Muscle of leg (tissue), 3 donors: ENCODE measurements at regions not wholly inside any gene's neighbourhood (a gene's known extent, or its start where the extent isn't known, plus 50 kb on each side); places are given as distances from the start of the nearest gene placed in this dataset.
"Not testable (repeated sequence)": the region's sequence is repeated elsewhere in the genome, so short reads cannot be mapped to it uniquely, and the experiment has no call there.

ENCODE experiments used
- DNase-seq: peaks from one replicate; pipeline ENCODE4 v3.0.0; 2013
- H3K27ac ChIP-seq: one replicate; pipeline ENCODE4 v1.5.1; 2013; ENCODE audit warnings: mild to moderate bottlenecking, low read length, control low read depth
- H3K27me3 ChIP-seq: one replicate; pipeline ENCODE4 v1.6.1; 2013; ENCODE audit warnings: low read length; ENCODE audit not compliant: control insufficient read depth, insufficient read depth
- H3K36me3 ChIP-seq: one replicate; pipeline ENCODE4 v1.6.1; 2013; ENCODE audit warnings: low read length; ENCODE audit not compliant: control insufficient read depth, insufficient read depth
- H3K4me1 ChIP-seq: one replicate; pipeline ENCODE4 v1.6.1; 2013; ENCODE audit warnings: low read length; ENCODE audit not compliant: control insufficient read depth, insufficient read depth
- H3K4me3 ChIP-seq: one replicate; pipeline ENCODE4 v1.5.1; 2013; ENCODE audit warnings: low read length, control low read depth
- H3K9me3 ChIP-seq: replicated peaks from 2 replicates; pipeline ENCODE4 v1.6.1; 2013; ENCODE audit warnings: low read depth, low read length; ENCODE audit not compliant: control insufficient read depth
- WGBS: methylation state at CpG from one replicate; pipeline ENCODE4 v1.1.5; 2013; ENCODE audit warnings: missing lambda C conversion rate; ENCODE audit not compliant: insufficient coverage; 5-methylcytosine and 5-hydroxymethylcytosine counted together

- Histone ChIP-seq H3K9me3 (no peaks in the 10 kb centered on the region), H3K36me3 (no peaks in the 10 kb centered on the region), H3K4me3 (no peak overlapping the region), H3K4me1 (peaks cover 4% of the 10 kb centered on the region), H3K27ac (no peak overlapping the region), H3K27me3 (no peaks in the 10 kb centered on the region)
- DNase-seq: no peak
- WGBS: 73% methylated on average over 5 of the region's 5 CpGs
Observed at GRCh38 chr15:66963084-66963483, 102.3 kb upstream of the SMAD3 start.

GRCh38 chr15:66963710-66964109 lies 101.7 kb upstream of the SMAD3 start:
- no peak for DNase-seq
- no CpG with 5 or more reads among the region's 1 CpG for WGBS
- Histone ChIP-seq H3K36me3 (no peaks in the 10 kb centered on the region), H3K9me3 (no peaks in the 10 kb centered on the region), H3K27ac (no peak overlapping the region), H3K4me3 (no peak overlapping the region), H3K4me1 (peaks cover 4% of the 10 kb centered on the region), H3K27me3 (no peaks in the 10 kb centered on the region)

- Histone ChIP-seq H3K27me3 (no peaks in the 10 kb centered on the region), H3K4me1 (peaks cover 4% of the 10 kb centered on the region), H3K27ac (no peak overlapping the region), H3K36me3 (no peaks in the 10 kb centered on the region), H3K4me3 (no peak overlapping the region), H3K9me3 (no peaks in the 10 kb centered on the region)
- WGBS: 82% methylated on average over 9 of the region's 9 CpGs
- no peak for DNase-seq
Observed at GRCh38 chr15:66964111-66964738, 101.2 kb upstream of the SMAD3 start.

GRCh38 chr15:66964791-66965190 lies 100.6 kb upstream of the SMAD3 start:
- DNase-seq: no peak
- peaks cover 4% of the 10 kb centered on the region for H3K4me1 ChIP-seq
- H3K4me3 ChIP-seq: no peak overlapping the region
- no peaks in the 10 kb centered on the region for H3K27me3 ChIP-seq
- no peak overlapping the region for H3K27ac ChIP-seq
- no peaks in the 10 kb centered on the region for H3K9me3 ChIP-seq
- 83% methylated on average over 5 of the region's 9 CpGs for WGBS
- H3K36me3 ChIP-seq: no peaks in the 10 kb centered on the region

GRCh38 chr15:66965201-66965900 lies 100.1 kb upstream of the SMAD3 start:
- WGBS: 95% methylated on average over 7 of the region's 10 CpGs
- no peak for DNase-seq
- Histone ChIP-seq H3K27me3 (no peaks in the 10 kb centered on the region), H3K36me3 (no peaks in the 10 kb centered on the region), H3K27ac (no peak overlapping the region), H3K4me1 (peaks cover 4% of the 10 kb centered on the region), H3K4me3 (no peak overlapping the region), H3K9me3 (no peaks in the 10 kb centered on the region)

GRCh38 chr15:66966256-66966655 lies 99.1 kb upstream of the SMAD3 start:
- no peak for DNase-seq
- Histone ChIP-seq H3K27me3 (no peaks in the 10 kb centered on the region), H3K9me3 (no peaks in the 10 kb centered on the region), H3K36me3 (no peaks in the 10 kb centered on the region), H3K27ac (no peak overlapping the region), H3K4me3 (no peak overlapping the region), H3K4me1 (peaks cover 4% of the 10 kb centered on the region)
- WGBS: no CpG with 5 or more reads among the region's 2 CpGs

GRCh38 chr15:66968806-66969596 lies 96.4 kb upstream of the SMAD3 start:
- Histone ChIP-seq H3K27me3 (no peaks in the 10 kb centered on the region), H3K36me3 (no peaks in the 10 kb centered on the region), H3K27ac (no peak overlapping the region), H3K4me3 (no peak overlapping the region), H3K9me3 (no peaks in the 10 kb centered on the region), H3K4me1 (no peaks in the 10 kb centered on the region)
- no peak for DNase-seq
- no CpG with 5 or more reads among the region's 10 CpGs for WGBS

GRCh38 chr15:66974131-66974530 lies 91.3 kb upstream of the SMAD3 start:
- H3K4me3 ChIP-seq, H3K27ac ChIP-seq, H3K4me1 ChIP-seq, H3K27me3 ChIP-seq, H3K36me3 ChIP-seq, H3K9me3 ChIP-seq, DNase-seq: not testable (repeated sequence)
- 73% methylated on average over 8 of the region's 10 CpGs for WGBS

GRCh38 chr15:66976106-66976640 lies 89.2 kb upstream of the SMAD3 start:
- not testable (repeated sequence) for H3K27me3 ChIP-seq, H3K27ac ChIP-seq, H3K4me1 ChIP-seq, H3K4me3 ChIP-seq, H3K9me3 ChIP-seq, DNase-seq, H3K36me3 ChIP-seq
- WGBS: 89% methylated on average over 13 of the region's 18 CpGs

GRCh38 chr15:66980326-66980725 lies 85.1 kb upstream of the SMAD3 start:
- H3K27ac ChIP-seq, H3K27me3 ChIP-seq, H3K4me3 ChIP-seq, DNase-seq, H3K36me3 ChIP-seq, H3K9me3 ChIP-seq: not testable (repeated sequence)
- H3K4me1 ChIP-seq: peaks cover 13% of the 10 kb centered on the region
- no CpG with 5 or more reads among the region's 3 CpGs for WGBS
